ENCODE measurements at regions not wholly inside any gene's neighbourhood (a gene's known extent, or its start where the extent isn't known, plus 50 kb on each side); places are given as distances from the start of the nearest gene placed in this dataset.

GRCh38 chr12:124507188-124508109 lies 60.0 kb downstream of the NCOR2 start:
- Mint-ChIP-seq H3K4me3 (no peak overlapping the region), H3K4me1 (peaks cover 4 to 18% (median 16%) of the 10 kb centered on the region in 3 donors), H3K9me3 (no peaks in the 10 kb centered on the region), H3K27me3 (peaks cover 2% of the 10 kb centered on the region), H3K27ac (no peak overlapping the region), H3K36me3 (peaks cover 4% of the 10 kb centered on the region)

- Mint-ChIP-seq H3K27me3 (peaks cover 2% of the 10 kb centered on the region), H3K4me1 (peaks cover 4 to 16% (median 15%) of the 10 kb centered on the region in 3 donors), H3K9me3 (no peaks in the 10 kb centered on the region), H3K4me3 (peak overlapping the region in 1 of 4 donors; percentile 84), H3K27ac (peak overlapping the region in 1 of 3 donors; percentile 94), H3K36me3 (peaks cover 5% of the 10 kb centered on the region)
Observed at GRCh38 chr12:124506832-124507153, 60.6 kb downstream of the NCOR2 start.

GRCh38 chr12:124506145-124506831 lies 61.1 kb downstream of the NCOR2 start:
- Mint-ChIP-seq H3K36me3 (peaks cover 5% of the 10 kb centered on the region), H3K4me1 (peaks cover 4 to 20% (median 15%) of the 10 kb centered on the region in 3 donors), H3K27ac (peak overlapping the region in 1 of 3 donors; percentile 94), H3K4me3 (peak overlapping the region in 1 of 4 donors; percentile 84), H3K27me3 (peaks cover 2% of the 10 kb centered on the region), H3K9me3 (no peaks in the 10 kb centered on the region)

GRCh38 chr12:124505001-124505818 lies 62.2 kb downstream of the NCOR2 start:
- Mint-ChIP-seq H3K27ac (peak overlapping the region in 1 of 3 donors; percentile 80), H3K9me3 (no peaks in the 10 kb centered on the region), H3K4me3 (no peak overlapping the region), H3K36me3 (peaks cover 5% of the 10 kb centered on the region), H3K4me1 (peaks cover 4 to 17% (median 12%) of the 10 kb centered on the region in 3 donors), H3K27me3 (no peaks in the 10 kb centered on the region)

GRCh38 chr12:124504273-124505000 lies 63.0 kb downstream of the NCOR2 start:
- H3K36me3 Mint-ChIP-seq = peaks cover 5% of the 10 kb centered on the region
- no peaks in the 10 kb centered on the region for H3K27me3 Mint-ChIP-seq
- H3K4me3 Mint-ChIP-seq = no peak overlapping the region
- peaks cover 4 to 19% (median 12%) of the 10 kb centered on the region in 3 donors for H3K4me1 Mint-ChIP-seq
- H3K9me3 Mint-ChIP-seq = no peaks in the 10 kb centered on the region
- H3K27ac Mint-ChIP-seq = no peak overlapping the region

DNA sequence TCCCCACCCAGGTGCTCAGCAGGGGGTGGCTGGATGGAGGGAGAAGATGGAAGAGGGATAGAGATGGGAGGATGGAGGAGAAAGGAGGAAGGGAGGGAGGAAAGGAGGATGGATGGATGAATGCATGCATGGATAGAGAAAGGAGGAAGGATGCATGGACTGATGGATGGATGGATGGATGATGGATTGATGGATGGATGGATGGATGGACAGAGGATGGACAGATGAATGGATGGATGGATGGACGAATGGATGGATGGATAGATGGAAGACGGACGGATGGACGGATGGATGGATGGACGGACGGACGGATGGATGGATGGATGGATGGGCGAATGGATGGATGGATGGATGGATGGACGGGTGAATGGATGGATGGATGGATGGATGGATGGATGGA lies 64.1 kb downstream of the NCOR2 start:
- Mint-ChIP-seq H3K27ac (no peak overlapping the region), H3K4me1 (peaks cover 11 to 23% (median 14%) of the 10 kb centered on the region in 3 donors), H3K27me3 (no peaks in the 10 kb centered on the region), H3K4me3 (no peak overlapping the region), H3K36me3 (peaks cover 5% of the 10 kb centered on the region), H3K9me3 (no peaks in the 10 kb centered on the region)

GRCh38 chr12:124502379-124502778 lies 65.0 kb downstream of the NCOR2 start:
- Mint-ChIP-seq H3K4me1 (peaks cover 18 to 23% (median 19%) of the 10 kb centered on the region in 3 donors), H3K27ac (peak overlapping the region in 1 of 3 donors; percentile 25), H3K27me3 (no peaks in the 10 kb centered on the region), H3K4me3 (no peak overlapping the region), H3K36me3 (peaks cover 5% of the 10 kb centered on the region), H3K9me3 (no peaks in the 10 kb centered on the region)

- H3K27me3 Mint-ChIP-seq = no peaks in the 10 kb centered on the region
- H3K27ac Mint-ChIP-seq = peak overlapping the region in 1 of 3 donors; percentile 28
- H3K9me3 Mint-ChIP-seq = no peaks in the 10 kb centered on the region
- H3K4me3 Mint-ChIP-seq = no peak overlapping the region
- peaks cover 5% of the 10 kb centered on the region for H3K36me3 Mint-ChIP-seq
- peaks cover 18 to 25% (median 23%) of the 10 kb centered on the region in 3 donors for H3K4me1 Mint-ChIP-seq
Observed at GRCh38 chr12:124501827-124502226, 65.6 kb downstream of the NCOR2 start.

GRCh38 chr12:124501112-124501561 lies 66.3 kb downstream of the NCOR2 start:
- H3K27ac Mint-ChIP-seq = no peak overlapping the region

GRCh38 chr12:124499898-124500244 lies 67.5 kb downstream of the NCOR2 start:
- peaks cover 17 to 29% (median 28%) of the 10 kb centered on the region in 3 donors for H3K4me1 Mint-ChIP-seq
- H3K27ac Mint-ChIP-seq = no peak overlapping the region
- peaks cover 5% of the 10 kb centered on the region for H3K36me3 Mint-ChIP-seq
- no peak overlapping the region for H3K4me3 Mint-ChIP-seq
- no peaks in the 10 kb centered on the region for H3K9me3 Mint-ChIP-seq
- no peaks in the 10 kb centered on the region for H3K27me3 Mint-ChIP-seq

More at GRCh38 chr12:124501112-124501561, 66.3 kb downstream of the NCOR2 start:
- H3K4me1 Mint-ChIP-seq = peaks cover 16 to 27% (median 20%) of the 10 kb centered on the region in 3 donors
- no peaks in the 10 kb centered on the region for H3K9me3 Mint-ChIP-seq
- peaks cover 5% of the 10 kb centered on the region for H3K36me3 Mint-ChIP-seq
- H3K4me3 Mint-ChIP-seq = no peak overlapping the region
- no peaks in the 10 kb centered on the region for H3K27me3 Mint-ChIP-seq

DNA sequence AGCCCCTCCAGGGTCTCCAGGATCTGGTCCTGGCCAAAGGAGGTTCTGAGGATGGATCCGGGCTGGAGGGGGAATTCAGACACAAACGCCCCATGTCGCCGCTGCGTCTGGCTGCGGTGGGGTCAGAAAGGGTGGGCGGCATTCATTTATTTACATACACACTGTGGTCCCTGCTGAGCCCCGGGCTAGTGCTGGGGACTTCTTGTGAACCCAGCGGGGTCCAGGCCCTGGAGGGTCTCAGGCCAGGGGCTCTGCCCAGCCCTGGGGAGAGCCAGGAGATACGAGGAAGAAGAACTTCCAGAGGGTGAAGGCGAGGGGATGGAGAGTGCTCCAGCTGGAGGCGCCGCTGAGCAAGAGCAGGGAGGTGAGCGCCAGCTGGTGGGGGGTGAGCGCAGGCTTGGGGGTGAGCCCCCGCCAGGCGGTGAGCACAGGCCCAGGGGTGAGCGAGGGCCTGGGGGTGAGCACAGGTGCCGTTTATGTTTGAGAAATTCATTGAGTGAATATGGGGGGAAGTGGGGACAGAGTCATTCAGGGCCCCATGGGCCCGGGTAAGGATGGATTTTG lies 68.1 kb downstream of the NCOR2 start:
- Mint-ChIP-seq H3K27me3 (no peaks in the 10 kb centered on the region), H3K4me3 (peak overlapping the region in 1 of 4 donors; percentile 65)

GRCh38 chr12:124498275-124499189 lies 68.9 kb downstream of the NCOR2 start:
- Mint-ChIP-seq H3K4me1 (peaks cover 25 to 37% (median 37%) of the 10 kb centered on the region in 3 donors), H3K27ac (peak overlapping the region in 1 of 3 donors; percentile 82), H3K4me3 (peak overlapping the region in 1 of 4 donors; percentile 65), H3K27me3 (no peaks in the 10 kb centered on the region), H3K9me3 (no peaks in the 10 kb centered on the region), H3K36me3 (peaks cover 1% of the 10 kb centered on the region)

More for the DNA sequence above, 68.1 kb downstream of the NCOR2 start:
- Mint-ChIP-seq H3K9me3 (no peaks in the 10 kb centered on the region), H3K27ac (no peak overlapping the region), H3K36me3 (peaks cover 4% of the 10 kb centered on the region), H3K4me1 (peaks cover 20 to 30% (median 30%) of the 10 kb centered on the region in 3 donors)

GRCh38 chr12:124497658-124498057 lies 69.8 kb downstream of the NCOR2 start:
- Mint-ChIP-seq H3K9me3 (no peaks in the 10 kb centered on the region), H3K27ac (peak overlapping the region in 2 of 3 donors; percentile 31 to 82), H3K36me3 (peaks cover 1% of the 10 kb centered on the region), H3K4me3 (no peak overlapping the region), H3K4me1 (peaks cover 26 to 41% (median 41%) of the 10 kb centered on the region in 3 donors), H3K27me3 (no peaks in the 10 kb centered on the region)
